CD8-positive, alpha-beta memory T cell (primary cell): ENCODE measurements at regions not wholly inside any gene's neighbourhood (a gene's known extent, or its start where the extent isn't known, plus 50 kb on each side); places are given as distances from the start of the nearest gene placed in this dataset.
A peak's percentile ranks its signal among the peaks of the same experiment; 100 is the strongest.
"Not testable (repeated sequence)": the region's sequence is repeated elsewhere in the genome, so short reads cannot be mapped to it uniquely, and the experiment has no call there.

Experiments
- CTCF ChIA-PET: fragments of 350-600 bp; sonication (Branson Sonifier 250); formaldehyde crosslinking; loops from one replicate; lab custom pipeline; 2021; ENCODE audit warnings: antibody characterized with exemption; lab: Charles Lee
- POLR2A ChIA-PET: fragments of 350-600 bp; sonication (Branson Sonifier 250); formaldehyde crosslinking; loops from one replicate; lab custom pipeline; 2021; ENCODE audit warnings: antibody characterized with exemption; lab: Charles Lee
- DNase-seq, 5 donors: peaks; one replicate each; pipeline versions ENCODE4 v3.0.0 to v3.0.0-alpha.2; 2020 to 2022; ENCODE audit warnings: mixed read lengths in 1 of 5
- H3K27ac ChIP-seq: one replicate; pipeline ENCODE4 v1.7.0; 2013; ENCODE audit warnings: low read depth, mild to moderate bottlenecking, low read length, moderate library complexity
- H3K27me3 ChIP-seq: 2 replicates; pipeline ENCODE4 v1.7.0; 2013; ENCODE audit warnings: low read length, mild to moderate bottlenecking; ENCODE audit not compliant: insufficient read depth, poor library complexity, severe bottlenecking
- H3K36me3 ChIP-seq: 2 replicates; pipeline ENCODE4 v1.7.0; 2013; ENCODE audit warnings: mild to moderate bottlenecking, low read length, moderate library complexity; ENCODE audit not compliant: insufficient read depth
- H3K4me1 ChIP-seq: 2 replicates; pipeline ENCODE4 v1.7.0; 2013; ENCODE audit warnings: mild to moderate bottlenecking, low read length, moderate library complexity; ENCODE audit not compliant: insufficient read depth
- H3K4me3 ChIP-seq: 2 replicates; pipeline ENCODE4 v1.7.0; 2013; ENCODE audit warnings: mild to moderate bottlenecking, low read length
- H3K9me3 ChIP-seq: 2 replicates; pipeline ENCODE4 v1.7.0; 2013; ENCODE audit warnings: mild to moderate bottlenecking, low read length
- H3K27ac Mint-ChIP-seq, 8 donors: one replicate each; pipeline ENCODE4 v1.8.0; 2020 to 2021; ENCODE audit warnings: mixed read lengths in 8 of 8, mild to moderate bottlenecking in 6 of 8, inconsistent platforms in 3 of 8, moderate library complexity in 3 of 8
- H3K27me3 Mint-ChIP-seq, 2 donors: one replicate each; pipeline ENCODE4 v1.8.0; 2020 to 2021; ENCODE audit warnings: mixed read lengths in 2 of 2, mild to moderate bottlenecking in 1 of 2, moderate library complexity in 1 of 2
- H3K36me3 Mint-ChIP-seq, 3 donors: one replicate each; pipeline ENCODE4 v1.8.0; 2020 to 2021; ENCODE audit warnings: mixed read lengths in 3 of 3, inconsistent platforms in 1 of 3, mild to moderate bottlenecking in 1 of 3
- H3K4me1 Mint-ChIP-seq, 3 donors: one replicate each; pipeline ENCODE4 v1.8.0; 2020 to 2021; ENCODE audit warnings: mixed read lengths in 3 of 3, inconsistent platforms in 1 of 3, mild to moderate bottlenecking in 1 of 3
- H3K4me3 Mint-ChIP-seq, 7 donors: one replicate each; pipeline ENCODE4 v1.8.0; 2020 to 2021; ENCODE audit warnings: mixed read lengths in 7 of 7, mild to moderate bottlenecking in 6 of 7, moderate library complexity in 4 of 7, inconsistent platforms in 2 of 7
- H3K9me3 Mint-ChIP-seq, 5 donors: one replicate each; pipeline ENCODE4 v1.8.0; 2020 to 2022; ENCODE audit warnings: mixed read lengths in 5 of 5, mild to moderate bottlenecking in 3 of 5, moderate library complexity in 2 of 5, inconsistent platforms in 1 of 5

GRCh38 chr18:56455141-56455540, 183.3 kb downstream of the TXNL1 start:
- ChIA-PET POLR2A (no interaction called here), CTCF (no interaction called here)
- H3K36me3 Mint-ChIP-seq = no peaks in the 10 kb centered on the region
- Histone ChIP-seq H3K36me3 (no peaks in the 10 kb centered on the region), H3K27me3 (no peaks in the 10 kb centered on the region), H3K27ac (no peak overlapping the region), H3K4me3 (no peak overlapping the region), H3K4me1 (no peaks in the 10 kb centered on the region), H3K9me3 (no peaks in the 10 kb centered on the region)
- H3K9me3 Mint-ChIP-seq = peaks cover 0 to 5% (median 0%) of the 10 kb centered on the region in 5 donors
- no peaks in the 10 kb centered on the region for H3K4me1 Mint-ChIP-seq
- peaks cover 0 to 4% of the 10 kb centered on the region in 2 donors for H3K27me3 Mint-ChIP-seq
- no peak overlapping the region for H3K27ac Mint-ChIP-seq
- DNase-seq = no peak
- no peak overlapping the region for H3K4me3 Mint-ChIP-seq

- H3K9me3 ChIP-seq = no peaks in the 10 kb centered on the region
- H3K36me3 Mint-ChIP-seq = no peaks in the 10 kb centered on the region
- no peaks in the 10 kb centered on the region for H3K4me1 ChIP-seq
- H3K4me1 Mint-ChIP-seq = no peaks in the 10 kb centered on the region
- H3K27ac Mint-ChIP-seq = no peak overlapping the region
- peaks cover 0 to 3% of the 10 kb centered on the region in 2 donors for H3K27me3 Mint-ChIP-seq
- H3K36me3 ChIP-seq = no peaks in the 10 kb centered on the region
- ChIA-PET CTCF (no interaction called here), POLR2A (no interaction called here)
- H3K27ac ChIP-seq = no peak overlapping the region
- no peak overlapping the region for H3K4me3 Mint-ChIP-seq
- H3K4me3 ChIP-seq = no peak overlapping the region
- no peak for DNase-seq
- peaks cover 0 to 2% (median 0%) of the 10 kb centered on the region in 5 donors for H3K9me3 Mint-ChIP-seq
- H3K27me3 ChIP-seq = no peaks in the 10 kb centered on the region
Observed at GRCh38 chr18:56453631-56454030, 184.8 kb downstream of the TXNL1 start.

- Mint-ChIP-seq H3K27ac (no peak overlapping the region), H3K4me1 (no peaks in the 10 kb centered on the region), H3K27me3 (peaks cover 0 to 3% of the 10 kb centered on the region in 2 donors), H3K9me3 (peaks cover 0 to 7% (median 0%) of the 10 kb centered on the region in 5 donors), H3K4me3 (no peak overlapping the region), H3K36me3 (no peaks in the 10 kb centered on the region)
- H3K9me3 ChIP-seq = no peaks in the 10 kb centered on the region
- ChIA-PET CTCF (no interaction called here), POLR2A (no interaction called here)
- no peaks in the 10 kb centered on the region for H3K27me3 ChIP-seq
- no peak for DNase-seq
- no peaks in the 10 kb centered on the region for H3K4me1 ChIP-seq
- no peak overlapping the region for H3K27ac ChIP-seq
- no peak overlapping the region for H3K4me3 ChIP-seq
- H3K36me3 ChIP-seq = no peaks in the 10 kb centered on the region
Observed at GRCh38 chr18:56451188-56451587, 187.2 kb downstream of the TXNL1 start.

- Histone ChIP-seq H3K27me3 (no peaks in the 10 kb centered on the region), H3K4me3 (no peak overlapping the region), H3K36me3 (no peaks in the 10 kb centered on the region), H3K4me1 (no peaks in the 10 kb centered on the region), H3K9me3 (no peaks in the 10 kb centered on the region), H3K27ac (no peak overlapping the region)
- ChIA-PET POLR2A (no interaction called here), CTCF (no interaction called here)
- Mint-ChIP-seq H3K4me1 (no peaks in the 10 kb centered on the region), H3K9me3 (peaks cover 0 to 9% (median 0%) of the 10 kb centered on the region in 5 donors), H3K27me3 (peaks cover 0 to 3% of the 10 kb centered on the region in 2 donors), H3K27ac (no peak overlapping the region), H3K36me3 (no peaks in the 10 kb centered on the region), H3K4me3 (no peak overlapping the region)
- DNase-seq = no peak
Observed at GRCh38 chr18:56448751-56449150, 189.6 kb downstream of the TXNL1 start.

GRCh38 chr18:56445422-56445821, 193.0 kb downstream of the TXNL1 start:
- no peak for DNase-seq
- H3K9me3 ChIP-seq = no peaks in the 10 kb centered on the region
- ChIA-PET POLR2A (no interaction called here), CTCF (no interaction called here)
- Mint-ChIP-seq H3K36me3 (no peaks in the 10 kb centered on the region), H3K27ac (no peak overlapping the region), H3K9me3 (peaks cover 0 to 12% (median 2%) of the 10 kb centered on the region in 5 donors), H3K4me3 (no peak overlapping the region), H3K4me1 (no peaks in the 10 kb centered on the region), H3K27me3 (no peaks in the 10 kb centered on the region)
- no peaks in the 10 kb centered on the region for H3K27me3 ChIP-seq
- no peak overlapping the region for H3K27ac ChIP-seq
- no peaks in the 10 kb centered on the region for H3K4me1 ChIP-seq
- no peak overlapping the region for H3K4me3 ChIP-seq
- no peaks in the 10 kb centered on the region for H3K36me3 ChIP-seq

GRCh38 chr18:56444201-56444600, 194.2 kb downstream of the TXNL1 start:
- CTCF ChIA-PET = no interaction called here
- H3K27ac ChIP-seq = no peak overlapping the region
- Mint-ChIP-seq H3K27me3 (no peaks in the 10 kb centered on the region), H3K4me3 (no peak overlapping the region), H3K36me3 (no peaks in the 10 kb centered on the region), H3K4me1 (no peaks in the 10 kb centered on the region), H3K27ac (peak overlapping the region in 1 of 8 donors; percentile 8), H3K9me3 (peaks cover 0 to 12% (median 7%) of the 10 kb centered on the region in 5 donors)
- H3K9me3 ChIP-seq = no peaks in the 10 kb centered on the region
- no peak for DNase-seq
- no peak overlapping the region for H3K4me3 ChIP-seq
- no peaks in the 10 kb centered on the region for H3K27me3 ChIP-seq
- POLR2A ChIA-PET = no interaction called here
- H3K4me1 ChIP-seq = no peaks in the 10 kb centered on the region
- no peaks in the 10 kb centered on the region for H3K36me3 ChIP-seq

GRCh38 chr18:56443166-56443907, 195.1 kb downstream of the TXNL1 start:
- H3K36me3 Mint-ChIP-seq = no peaks in the 10 kb centered on the region
- no peaks in the 10 kb centered on the region for H3K9me3 ChIP-seq
- H3K4me1 ChIP-seq = no peaks in the 10 kb centered on the region
- no peaks in the 10 kb centered on the region for H3K36me3 ChIP-seq
- no peaks in the 10 kb centered on the region for H3K27me3 ChIP-seq
- H3K4me3 Mint-ChIP-seq = no peak overlapping the region
- POLR2A ChIA-PET = no interaction called here
- no peak for DNase-seq
- H3K27me3 Mint-ChIP-seq = no peaks in the 10 kb centered on the region
- no peak overlapping the region for H3K27ac Mint-ChIP-seq
- H3K4me1 Mint-ChIP-seq = no peaks in the 10 kb centered on the region
- CTCF ChIA-PET = no interaction called here
- H3K27ac ChIP-seq = no peak overlapping the region
- no peak overlapping the region for H3K4me3 ChIP-seq
- peaks cover 0 to 15% (median 7%) of the 10 kb centered on the region in 5 donors for H3K9me3 Mint-ChIP-seq

- H3K27me3 ChIP-seq, H3K36me3 ChIP-seq, CTCF ChIA-PET, H3K4me1 ChIP-seq, POLR2A ChIA-PET, H3K36me3 Mint-ChIP-seq, H3K9me3 ChIP-seq, H3K27ac ChIP-seq, H3K4me1 Mint-ChIP-seq, H3K4me3 ChIP-seq, H3K4me3 Mint-ChIP-seq, DNase-seq, H3K27ac Mint-ChIP-seq, H3K27me3 Mint-ChIP-seq: not testable (repeated sequence)
- H3K9me3 Mint-ChIP-seq = peaks cover 0 to 15% (median 3%) of the 10 kb centered on the region in 5 donors
Observed at GRCh38 chr18:56438480-56438879, 199.9 kb downstream of the TXNL1 start.
